OCI-LY7 (cell line): ENCODE measurements at regions not wholly inside any gene's neighbourhood (a gene's known extent, or its start where the extent isn't known, plus 50 kb on each side); places are given as distances from the start of the nearest gene placed in this dataset.

Source experiments
- BruUV-seq: library from RNA; stranded (reverse); fragments of 400-500 nt; replicated peaks from 2 replicates; lab custom pipeline; 2021; lab: Mats Ljungman, UMichigan
- CTCF ChIA-PET: fragments of 300-600 bp; sonication (Branson Sonifier 250); formaldehyde crosslinking; loops from one replicate; lab custom pipeline; 2022; ENCODE audit warnings: antibody characterized with exemption; ENCODE audit not compliant: unreplicated experiment; lab: Charles Lee
- POLR2A ChIA-PET: fragments of 300-600 bp; sonication (Branson Sonifier 250); formaldehyde crosslinking; loops from one replicate; lab custom pipeline; 2022; ENCODE audit warnings: antibody characterized with exemption; lab: Charles Lee
- DNase-seq: peaks from one replicate; pipeline ENCODE4 v3.0.0-alpha.2; 2015; ENCODE audit warnings: low spot score
- H2AFZ ChIP-seq: fragments of 200-600 bp; sonication (generic), shearing (Covaris generic); 2 replicates; pipeline ENCODE4 v1.6.1; 2014; ENCODE audit warnings: mild to moderate bottlenecking, antibody characterized with exemption, low read length, moderate library complexity
- H3K27ac ChIP-seq: fragments of 200-600 bp; sonication (generic); 2 replicates; pipeline ENCODE4 v1.5.1; 2014; ENCODE audit warnings: mixed run types, low read depth, mild to moderate bottlenecking, moderate library complexity, low read length, inconsistent platforms; ENCODE audit not compliant: poor library complexity, severe bottlenecking
- H3K36me3 ChIP-seq: fragments of 200-600 bp; sonication (generic); 2 replicates; pipeline ENCODE4 v1.6.1; 2014; ENCODE audit warnings: mild to moderate bottlenecking, antibody characterized with exemption, low read length, moderate library complexity, mixed read lengths; ENCODE audit not compliant: insufficient read depth
- H3K4me1 ChIP-seq: fragments of 200-600 bp; sonication (generic); 2 replicates; pipeline ENCODE4 v1.5.1; 2014; ENCODE audit warnings: mild to moderate bottlenecking, low read length; ENCODE audit not compliant: insufficient read depth, poor library complexity, severe bottlenecking
- H3K4me2 ChIP-seq: fragments of 200-600 bp; sonication (generic); 2 replicates; pipeline ENCODE4 v1.6.1; 2014; ENCODE audit warnings: mild to moderate bottlenecking, low read length
- H3K4me3 ChIP-seq: fragments of 200-600 bp; sonication (generic); 2 replicates; pipeline ENCODE4 v1.5.1; 2014; ENCODE audit warnings: mild to moderate bottlenecking, low read depth, low read length; ENCODE audit not compliant: poor library complexity, severe bottlenecking
- H3K79me2 ChIP-seq: fragments of 200-600 bp; sonication (generic); 2 replicates; pipeline ENCODE4 v1.6.1; 2016; ENCODE audit warnings: low read depth, mild to moderate bottlenecking, low read length, moderate library complexity, mixed read lengths; ENCODE audit not compliant: insufficient read depth
- H3K9me2 ChIP-seq: fragments of 200-600 bp; sonication (generic); 2 replicates; pipeline ENCODE4 v1.6.1; 2016; ENCODE audit warnings: mild to moderate bottlenecking, low read length, mixed read lengths; ENCODE audit not compliant: insufficient read depth
- H3K9me3 ChIP-seq: fragments of 200-600 bp; sonication (generic); 2 replicates; pipeline ENCODE4 v1.6.1; 2014; ENCODE audit warnings: mild to moderate bottlenecking, mixed run types, low read length, mixed read lengths
- H4K20me1 ChIP-seq: fragments of 200-600 bp; sonication (generic); 2 replicates; pipeline ENCODE4 v1.6.1; 2014; ENCODE audit warnings: mild to moderate bottlenecking, antibody characterized with exemption, low read length, moderate library complexity, mixed read lengths; ENCODE audit not compliant: insufficient read depth
- CTCF ChIP-seq: fragments of 200-600 bp; sonication (generic); conservative IDR thresholded peaks from 2 replicates; pipeline ENCODE4 v1.5.1; 2014; ENCODE audit warnings: mild to moderate bottlenecking, antibody characterized with exemption, low read length, moderate library complexity, mixed read lengths
- EZH2phosphoT487 ChIP-seq: fragments of 200-600 bp; sonication (generic); IDR thresholded peaks from 2 replicates; pipeline ENCODE4 v1.6.1; 2018; ENCODE audit warnings: low read depth, borderline replicate concordance, mild to moderate bottlenecking, mixed run types, antibody characterized with exemption, low read length, moderate library complexity, mixed read lengths
- intact Hi-C: fragments of 100-400 bp; cut with micrococcal nuclease; formaldehyde crosslinking; loops from one replicate; pipeline ENCODE4 v1.10.0; 2022; ENCODE audit not compliant: unreplicated experiment

- ChIA-PET CTCF (no interaction called here), POLR2A (no interaction called here)
- intact Hi-C loops, result no loop called here
- TF ChIP-seq EZH2phosphoT487 (no peak), CTCF (no peak)
- BruUV-seq, result no TSS peak
- H3K27ac ChIP-seq, result no peak overlapping the region
- no peaks in the 10 kb centered on the region for H3K79me2 ChIP-seq
- DNase-seq, result no peak
- no peaks in the 10 kb centered on the region for H3K9me2 ChIP-seq
- H4K20me1 ChIP-seq, result no peaks in the 10 kb centered on the region
- no peaks in the 10 kb centered on the region for H3K36me3 ChIP-seq
- no peak overlapping the region for H2AFZ ChIP-seq
- no peaks in the 10 kb centered on the region for H3K4me1 ChIP-seq
- H3K9me3 ChIP-seq, result no peaks in the 10 kb centered on the region
- H3K4me2 ChIP-seq, result no peak overlapping the region
- H3K4me3 ChIP-seq, result no peak overlapping the region
These were observed 786.7 kb downstream of the TBC1D22A start for GRCh38 chr22:47548953-47549740.

GRCh38 chr22:47547881-47548650 lies 785.6 kb downstream of the TBC1D22A start:
- Histone ChIP-seq H3K4me3 (no peak overlapping the region), H3K4me2 (no peak overlapping the region), H4K20me1 (no peaks in the 10 kb centered on the region), H3K9me2 (no peaks in the 10 kb centered on the region), H3K9me3 (no peaks in the 10 kb centered on the region), H3K36me3 (no peaks in the 10 kb centered on the region), H3K79me2 (no peaks in the 10 kb centered on the region), H2AFZ (no peak overlapping the region), H3K4me1 (no peaks in the 10 kb centered on the region), H3K27ac (no peak overlapping the region)
- ChIA-PET CTCF (no interaction called here), POLR2A (no interaction called here)
- no TSS peak for BruUV-seq
- TF ChIP-seq EZH2phosphoT487, result no peak
- no peak for TF ChIP-seq CTCF
- no peak for DNase-seq
- intact Hi-C loops, result no loop called here

- Histone ChIP-seq H3K36me3 (no peaks in the 10 kb centered on the region), H2AFZ (no peak overlapping the region), H3K9me3 (no peaks in the 10 kb centered on the region), H3K4me3 (no peak overlapping the region), H3K79me2 (no peaks in the 10 kb centered on the region), H4K20me1 (no peaks in the 10 kb centered on the region), H3K27ac (no peak overlapping the region), H3K4me1 (no peaks in the 10 kb centered on the region), H3K4me2 (no peak overlapping the region), H3K9me2 (no peaks in the 10 kb centered on the region)
- TF ChIP-seq EZH2phosphoT487, result no peak
- no peak for TF ChIP-seq CTCF
- no TSS peak for BruUV-seq
- ChIA-PET CTCF (no interaction called here), POLR2A (no interaction called here)
- DNase-seq, result no peak
- intact Hi-C loops, result no loop called here
These were observed 784.8 kb downstream of the TBC1D22A start for GRCh38 chr22:47547239-47547661.
